ENCODE measurements at regions not wholly inside any gene's neighbourhood (a gene's known extent, or its start where the extent isn't known, plus 50 kb on each side); places are given as distances from the start of the nearest gene placed in this dataset.

DNA sequence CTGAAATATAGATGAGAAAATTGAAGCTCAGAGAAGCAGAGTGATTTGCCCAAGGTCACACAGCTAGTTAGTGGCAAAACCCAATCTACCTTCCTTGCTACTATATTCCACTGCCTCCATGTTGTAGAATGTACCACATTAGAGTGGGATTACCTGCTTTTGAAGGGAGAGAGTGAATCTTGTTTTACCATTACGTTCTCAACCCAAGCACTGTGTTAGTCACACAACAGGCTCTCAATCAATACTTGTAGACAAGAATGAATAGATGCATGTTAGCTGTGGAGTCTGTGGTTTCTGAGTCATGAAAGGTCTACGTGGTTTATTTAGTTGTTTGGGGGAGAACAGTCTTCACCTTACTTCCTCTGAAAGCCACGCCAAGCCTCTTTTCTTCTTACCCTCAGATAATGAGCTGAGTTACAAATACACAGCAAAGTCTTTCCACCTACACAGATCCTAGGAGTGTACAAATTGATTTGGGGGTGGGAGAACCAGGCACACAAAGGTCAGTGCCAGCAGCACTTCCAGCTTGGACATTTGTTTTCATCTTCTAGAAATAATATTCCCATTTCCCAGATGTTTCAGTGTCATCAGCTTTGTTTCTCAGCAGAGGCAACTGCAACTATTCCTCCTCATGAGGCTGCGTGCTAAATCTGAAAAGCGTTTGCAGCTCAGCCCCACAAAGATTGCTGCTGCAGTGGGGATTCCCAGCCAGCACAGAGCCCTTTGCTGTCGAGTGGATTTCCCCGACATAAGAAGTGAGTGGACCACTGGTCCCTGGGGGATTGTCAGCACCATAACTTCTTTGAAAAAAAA is 71.5 kb upstream of the ADO start:
- ATAC-seq (no peak), DNase-seq (no peak)
- 41% methylated on average over 7 of the region's 7 CpGs for WGBS (ENCODE audit: insufficient coverage, low coverage, low lambda C conversion rate, missing lambda C conversion rate)
- Histone ChIP-seq H3K9me3 (no peaks in the 10 kb centered on the region), H3K4me3 (no peak overlapping the region), H3K36me3 (no peaks in the 10 kb centered on the region), H3K27ac (no peak overlapping the region), H3K27me3 (no peaks in the 10 kb centered on the region), H3K4me1 (no peaks in the 10 kb centered on the region)
- TF ChIP-seq, protein P1, sequence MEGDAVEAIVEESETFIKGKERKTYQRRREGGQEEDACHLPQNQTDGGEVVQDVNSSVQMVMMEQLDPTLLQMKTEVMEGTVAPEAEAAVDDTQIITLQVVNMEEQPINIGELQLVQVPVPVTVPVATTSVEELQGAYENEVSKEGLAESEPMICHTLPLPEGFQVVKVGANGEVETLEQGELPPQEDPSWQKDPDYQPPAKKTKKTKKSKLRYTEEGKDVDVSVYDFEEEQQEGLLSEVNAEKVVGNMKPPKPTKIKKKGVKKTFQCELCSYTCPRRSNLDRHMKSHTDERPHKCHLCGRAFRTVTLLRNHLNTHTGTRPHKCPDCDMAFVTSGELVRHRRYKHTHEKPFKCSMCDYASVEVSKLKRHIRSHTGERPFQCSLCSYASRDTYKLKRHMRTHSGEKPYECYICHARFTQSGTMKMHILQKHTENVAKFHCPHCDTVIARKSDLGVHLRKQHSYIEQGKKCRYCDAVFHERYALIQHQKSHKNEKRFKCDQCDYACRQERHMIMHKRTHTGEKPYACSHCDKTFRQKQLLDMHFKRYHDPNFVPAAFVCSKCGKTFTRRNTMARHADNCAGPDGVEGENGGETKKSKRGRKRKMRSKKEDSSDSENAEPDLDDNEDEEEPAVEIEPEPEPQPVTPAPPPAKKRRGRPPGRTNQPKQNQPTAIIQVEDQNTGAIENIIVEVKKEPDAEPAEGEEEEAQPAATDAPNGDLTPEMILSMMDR (IDR thresholded peaks at IDR 0.05), result no peak
- intact Hi-C loops (cut with DNase I), result no loop called here

DNA sequence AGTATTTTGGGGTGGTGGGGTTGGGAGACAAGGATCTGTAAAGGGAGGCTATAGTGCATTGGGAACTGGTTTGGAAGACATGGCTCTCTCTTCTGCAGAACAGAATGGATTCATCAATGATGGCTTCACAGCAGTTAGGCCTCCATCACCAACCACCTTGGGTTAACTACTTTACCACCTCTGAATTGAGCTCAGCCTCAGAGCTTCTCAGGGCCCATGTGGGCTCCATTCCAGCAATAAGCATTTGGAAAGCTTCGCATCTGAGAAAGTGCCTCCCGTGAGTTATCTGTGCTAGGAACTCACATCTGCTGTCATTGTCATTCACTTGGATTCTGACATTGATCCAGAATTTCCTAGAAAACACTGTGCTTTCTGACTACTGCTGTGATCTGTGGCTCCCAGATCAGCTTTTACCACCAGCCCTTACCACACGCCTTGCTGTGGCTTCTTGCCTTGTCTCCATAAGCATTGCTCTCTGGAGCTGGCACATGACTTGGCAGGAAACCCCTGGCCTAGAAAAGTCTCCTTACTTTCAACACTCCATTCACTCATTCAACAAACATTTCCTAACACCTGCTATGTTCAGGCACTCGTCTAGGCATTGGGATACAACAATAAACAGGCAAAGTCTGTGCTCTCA is 70.7 kb upstream of the ADO start:
- DNase-seq (no peak), ATAC-seq (no peak)
- Histone ChIP-seq H3K4me1 (no peaks in the 10 kb centered on the region), H3K9me3 (no peaks in the 10 kb centered on the region), H3K36me3 (no peaks in the 10 kb centered on the region), H3K27me3 (no peaks in the 10 kb centered on the region), H3K27ac (no peak overlapping the region), H3K4me3 (no peak overlapping the region)
- 70% methylated on average over 3 of the region's 4 CpGs for WGBS (ENCODE audit: insufficient coverage, low coverage, low lambda C conversion rate, missing lambda C conversion rate)
- intact Hi-C loops (cut with DNase I), result no loop called here
- TF ChIP-seq, protein P1 (IDR thresholded peaks at IDR 0.05), result no peak
- no peak for TF ChIP-seq POLR2A (IDR thresholded peaks at IDR 0.05)

DNA sequence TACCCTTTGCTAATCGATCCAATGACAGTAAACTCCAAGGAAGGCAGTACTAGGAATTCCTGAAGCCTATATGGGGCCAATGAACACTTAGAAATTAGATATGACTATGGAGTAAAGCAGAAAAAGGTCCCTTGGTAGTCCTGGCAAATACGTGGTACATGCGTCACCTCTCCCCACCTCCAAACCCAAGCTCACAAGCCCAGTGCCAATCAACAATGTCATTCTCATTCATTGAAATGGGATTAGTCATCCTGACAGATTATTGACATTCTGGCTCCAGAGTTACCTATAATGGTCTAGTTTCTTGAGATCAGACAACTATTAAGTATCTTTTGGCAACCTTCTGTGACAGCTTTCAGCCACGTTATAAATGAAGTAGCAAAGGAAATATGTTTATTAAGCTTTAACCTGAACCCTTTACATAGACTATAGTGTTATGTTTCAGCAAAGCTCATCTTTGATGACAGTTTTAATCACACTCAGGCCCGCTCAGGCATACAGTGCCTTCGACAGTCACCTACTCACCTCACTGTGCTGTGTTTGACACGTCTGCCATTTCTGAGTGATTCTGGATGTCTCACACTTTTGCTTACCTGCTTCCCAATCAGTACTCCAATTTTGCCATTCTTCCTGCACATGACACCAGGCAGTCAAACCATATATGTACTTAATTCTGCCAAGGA is 69.6 kb upstream of the ADO start:
- H3K4me1 ChIP-seq, result no peaks in the 10 kb centered on the region
- no peak overlapping the region for H3K27ac ChIP-seq
- no peak overlapping the region for H3K4me3 ChIP-seq
- no peaks in the 10 kb centered on the region for H3K36me3 ChIP-seq
- H3K9me3 ChIP-seq, result no peaks in the 10 kb centered on the region
- ATAC-seq, result no peak
- no peak for TF ChIP-seq POLR2A (IDR thresholded peaks at IDR 0.05)
- TF ChIP-seq, protein P1 (IDR thresholded peaks at IDR 0.05), result no peak
- intact Hi-C loops (cut with DNase I), result no loop called here
- 48% methylated on average over 3 of the region's 7 CpGs for WGBS (ENCODE audit: insufficient coverage, low coverage, low lambda C conversion rate, missing lambda C conversion rate)
- no peaks in the 10 kb centered on the region for H3K27me3 ChIP-seq
- DNase-seq, result no peak

DNA sequence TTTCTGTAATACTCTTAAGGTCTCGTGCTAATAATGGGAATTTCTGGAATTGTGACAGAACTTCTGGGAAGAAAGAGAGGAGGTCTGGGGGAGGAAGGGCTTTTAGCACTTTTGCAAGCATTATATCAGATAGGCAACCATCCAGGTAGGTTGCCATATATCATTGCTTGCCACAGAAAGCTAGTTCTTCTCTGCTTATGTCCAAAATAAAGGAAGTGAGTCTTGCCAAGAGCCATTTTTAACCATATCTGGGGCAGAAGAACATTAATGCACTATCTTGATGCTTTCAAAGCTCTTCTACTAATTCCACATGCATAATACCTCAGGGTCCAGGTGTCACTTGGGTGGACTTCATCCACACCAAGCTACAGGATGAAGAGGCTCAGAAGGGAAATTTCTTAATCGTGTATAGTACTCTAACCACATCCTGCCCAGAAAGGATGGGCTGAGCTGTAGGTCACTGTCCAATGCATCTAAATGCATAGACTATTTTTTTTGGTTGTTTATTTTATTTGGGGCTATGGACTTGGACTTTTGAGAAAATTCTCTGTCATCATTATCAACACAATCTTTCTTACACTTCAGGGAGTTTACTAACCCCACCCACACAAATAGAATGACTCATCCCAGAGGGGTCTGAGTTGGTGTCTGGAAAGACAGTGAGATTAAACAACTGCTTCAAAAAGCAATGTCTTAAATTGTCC is 68.9 kb upstream of the ADO start:
- no peak for ATAC-seq
- H3K27me3 ChIP-seq, result no peaks in the 10 kb centered on the region

More for the DNA sequence above, 68.9 kb upstream of the ADO start:
- H3K4me1 ChIP-seq, result no peaks in the 10 kb centered on the region
- no peak overlapping the region for H3K27ac ChIP-seq
- TF ChIP-seq, protein P1 (IDR thresholded peaks at IDR 0.05), result no peak
- no peak for TF ChIP-seq POLR2A (IDR thresholded peaks at IDR 0.05)
- no peaks in the 10 kb centered on the region for H3K9me3 ChIP-seq
- H3K4me3 ChIP-seq, result no peak overlapping the region
- intact Hi-C loops (cut with DNase I), result no loop called here
- WGBS (ENCODE audit: insufficient coverage, low coverage, low lambda C conversion rate, missing lambda C conversion rate), result 43% methylated on average over 2 of the region's 2 CpGs
- no peak for DNase-seq
- no peaks in the 10 kb centered on the region for H3K36me3 ChIP-seq

Measured in right lobe of liver (tissue), 6 donors.